ENCODE measurements at regions not wholly inside any gene's neighbourhood (a gene's known extent, or its start where the extent isn't known, plus 50 kb on each side); places are given as distances from the start of the nearest gene placed in this dataset.

- TF ChIP-seq CTCF (IDR thresholded peaks at IDR 0.05 in 2 of 3, conservative IDR thresholded peaks at IDR 0.05 in 1 of 3; ENCODE audit: borderline replicate concordance in 1 of 3, insufficient read depth in 1 of 3, low read depth in 2 of 3, low read length in 2 of 3): no peak
- no peak for TF ChIP-seq EZH2 (IDR thresholded peaks at IDR 0.05)
- no peak for TF ChIP-seq JUND (IDR thresholded peaks at IDR 0.05)
- no peak for TF ChIP-seq ZFX (IDR thresholded peaks at IDR 0.05)
- no peak for TF ChIP-seq POLR2AphosphoS5 (IDR thresholded peaks at IDR 0.05; ENCODE audit: low read depth, low read length)
- no peak for TF ChIP-seq REST (IDR thresholded peaks at IDR 0.05; ENCODE audit: low read depth)
- no peak for TF ChIP-seq SP1 (IDR thresholded peaks at IDR 0.05; ENCODE audit: low read depth)
- TF ChIP-seq EZH2phosphoT487 (IDR thresholded peaks at IDR 0.05; ENCODE audit: borderline replicate concordance): no peak
- TF ChIP-seq CEBPB (IDR thresholded peaks at IDR 0.05; ENCODE audit: low read depth): no peak
- no peak for TF ChIP-seq ATF3 (IDR thresholded peaks at IDR 0.05)
These were observed 255.3 kb upstream of the IL12A start for GRCh38 chr3:159733194-159733860.

All from HCT116 (cell line).